T-cell (primary cell): ENCODE measurements at regions not wholly inside any gene's neighbourhood (a gene's known extent, or its start where the extent isn't known, plus 50 kb on each side); places are given as distances from the start of the nearest gene placed in this dataset.

ENCODE experiments used
- ATAC-seq, 4 experiments: fragments of 200-7000 bp in 3 of 4; fragments of 150-1000 bp in 1 of 4; cut with Tn5 transposase; replicated peaks in 1 of 4; 1 replicate in 3 of 4; 2 replicates in 1 of 4; pipeline ENCODE4 v1.10.0; 2021; ENCODE audit warnings: moderate library complexity in 3 of 4, mild to moderate bottlenecking in 2 of 4, moderate number of reproducible peaks in 1 of 4
- CTCF ChIA-PET, 2 donors: fragments of 300-600 bp; sonication (Branson Sonifier 250); formaldehyde crosslinking; loops; one replicate each; lab custom pipeline; 2022; ENCODE audit warnings: antibody characterized with exemption in 2 of 2; lab: Charles Lee
- POLR2A ChIA-PET, 2 donors: fragments of 300-600 bp; sonication (Branson Sonifier 250); formaldehyde crosslinking; loops; one replicate each; lab custom pipeline; 2022; ENCODE audit warnings: antibody characterized with exemption in 2 of 2; lab: Charles Lee
- DNase-seq, 35 experiments: peaks; one replicate each; pipeline versions ENCODE4 v3.0.0 to v3.0.0-alpha.2; 2013 to 2023
- H3K27ac ChIP-seq: one replicate; pipeline ENCODE4 v1.5.1; 2013; ENCODE audit warnings: low read length
- H3K27me3 ChIP-seq, 2 experiments: replicated peaks in 1 of 2; 1 replicate in 1 of 2; 2 replicates in 1 of 2; pipeline versions ENCODE4 v1.6.1 to v1.7.0; 2013; ENCODE audit warnings: low read length in 1 of 2, mixed read lengths in 1 of 2; ENCODE audit not compliant: control insufficient read depth in 2 of 2, insufficient read depth in 2 of 2; ENCODE audit errors: extremely low read depth in 1 of 2
- H3K36me3 ChIP-seq, 2 donors: 1 replicate in 1 of 2; 2 replicates in 1 of 2; pipeline versions ENCODE4 v1.6.1 to v1.7.0; 2013; ENCODE audit warnings: low read length in 1 of 2; ENCODE audit not compliant: control insufficient read depth in 2 of 2, insufficient read depth in 1 of 2; ENCODE audit errors: extremely low read depth in 1 of 2
- H3K4me1 ChIP-seq, 2 experiments: 1 replicate in 1 of 2; 2 replicates in 1 of 2; pipeline versions ENCODE4 v1.6.1 to v1.7.0; 2013; ENCODE audit warnings: low read length in 2 of 2, mixed read lengths in 1 of 2; ENCODE audit not compliant: insufficient read depth in 2 of 2, control insufficient read depth in 1 of 2; ENCODE audit errors: extremely low read depth in 1 of 2
- H3K4me3 ChIP-seq, 2 donors: 1 replicate in 1 of 2; 2 replicates in 1 of 2; pipeline versions ENCODE4 v1.5.1 to v1.7.0; 2013; ENCODE audit warnings: mild to moderate bottlenecking in 2 of 2, low read length in 1 of 2, moderate library complexity in 1 of 2; ENCODE audit not compliant: control insufficient read depth in 1 of 2; ENCODE audit errors: extremely low read depth in 1 of 2
- H3K9me3 ChIP-seq: 2 replicates; pipeline ENCODE4 v1.7.0; 2013
- H3K27ac Mint-ChIP-seq, 2 donors: one replicate each; pipeline ENCODE4 v1.8.0; 2020 to 2021; ENCODE audit warnings: mild to moderate bottlenecking in 2 of 2, mixed read lengths in 2 of 2
- H3K27me3 Mint-ChIP-seq, 2 donors: one replicate each; pipeline ENCODE4 v1.8.0; 2021 to 2022; ENCODE audit warnings: mixed read lengths in 2 of 2
- H3K36me3 Mint-ChIP-seq: one replicate; pipeline ENCODE4 v1.8.0; 2021; ENCODE audit warnings: mixed read lengths
- H3K4me1 Mint-ChIP-seq, 3 donors: one replicate each; pipeline ENCODE4 v1.8.0; 2020 to 2022; ENCODE audit warnings: mixed read lengths in 3 of 3, mild to moderate bottlenecking in 1 of 3
- H3K4me3 Mint-ChIP-seq, 3 donors: one replicate each; pipeline ENCODE4 v1.8.0; 2020 to 2022; ENCODE audit warnings: mild to moderate bottlenecking in 3 of 3, mixed read lengths in 3 of 3, moderate library complexity in 3 of 3
- H3K9me3 Mint-ChIP-seq, 3 donors: one replicate each; pipeline ENCODE4 v1.8.0; 2020 to 2022; ENCODE audit warnings: mixed read lengths in 3 of 3
- WGBS: methylation state at CpG from one replicate; pipeline ENCODE4 v1.1.5; 2013; ENCODE audit warnings: missing lambda C conversion rate; ENCODE audit not compliant: insufficient coverage; 5-methylcytosine and 5-hydroxymethylcytosine counted together

GRCh38 chr3:30107531-30107930 lies 498.9 kb upstream of the TGFBR2 start:
- DNase-seq: no peak
- H3K4me1 Mint-ChIP-seq: no peaks in the 10 kb centered on the region
- H3K27ac Mint-ChIP-seq: no peak overlapping the region
- no peaks in the 10 kb centered on the region for H3K36me3 Mint-ChIP-seq
- no peaks in the 10 kb centered on the region for H3K9me3 ChIP-seq
- no peaks in the 10 kb centered on the region for H3K4me1 ChIP-seq
- no peak overlapping the region for H3K27ac ChIP-seq
- no peak overlapping the region for H3K4me3 Mint-ChIP-seq
- ChIA-PET POLR2A (no interaction called here), CTCF (interaction anchor here in 1 of 2 donors (0.7 kb wide), 1 partner anchor 85 kb away, joined by 3 read pairs; no protein-coding TSS in a partner anchor)
- WGBS: no CpG with 5 or more reads among the region's 4 CpGs
- no peak for ATAC-seq
- H3K36me3 ChIP-seq: no peaks in the 10 kb centered on the region
- H3K4me3 ChIP-seq: no peak overlapping the region
- peaks cover 0 to 11% of the 10 kb centered on the region in 2 donors for H3K27me3 Mint-ChIP-seq
- H3K9me3 Mint-ChIP-seq: peaks cover 0 to 13% (median 12%) of the 10 kb centered on the region in 3 donors
- peaks cover 0 to 6% of the 10 kb centered on the region in 2 experiments for H3K27me3 ChIP-seq

DNA sequence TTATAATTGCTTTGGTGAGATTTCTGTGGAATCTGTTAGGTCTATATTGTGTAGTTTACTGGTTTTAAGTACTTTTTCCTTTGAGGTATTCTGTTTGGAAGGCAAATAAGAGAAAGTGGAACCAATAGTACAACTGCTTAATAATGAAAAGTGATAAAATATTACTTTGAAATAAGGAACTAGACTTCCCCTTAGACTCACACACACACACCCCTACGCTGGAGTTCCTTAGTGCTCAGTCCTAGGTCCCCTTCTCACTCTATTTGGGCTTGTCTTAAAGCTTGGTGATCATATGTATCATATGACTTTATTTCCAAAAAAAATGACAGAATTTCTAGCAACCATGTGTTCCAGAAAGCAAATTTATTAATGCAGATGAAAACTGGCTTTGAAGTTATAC lies 494.0 kb upstream of the TGFBR2 start:
- Mint-ChIP-seq H3K27ac (no peak overlapping the region), H3K9me3 (no peaks in the 10 kb centered on the region), H3K4me1 (peaks cover 6% of the 10 kb centered on the region in 3 donors), H3K27me3 (peaks cover 0 to 5% of the 10 kb centered on the region in 2 donors), H3K36me3 (no peaks in the 10 kb centered on the region), H3K4me3 (no peak overlapping the region)
- WGBS: no CpG with 5 or more reads among the region's 1 CpG
- ChIA-PET POLR2A (interaction anchor here in 1 of 2 donors (0.7 kb wide), 1 partner anchor 345 kb away, joined by 4 read pairs; no protein-coding TSS in a partner anchor), CTCF (interaction anchor here in 1 of 2 donors (2.3 kb wide), 1 partner anchor 582 kb away, joined by 10 read pairs; no protein-coding TSS in a partner anchor)
- H3K36me3 ChIP-seq: no peaks in the 10 kb centered on the region
- DNase-seq (no peak), ATAC-seq (no peak)
- H3K9me3 ChIP-seq: no peaks in the 10 kb centered on the region
- H3K4me3 ChIP-seq: no peak overlapping the region
- H3K27ac ChIP-seq: no peak overlapping the region
- peaks cover 0 to 6% of the 10 kb centered on the region in 2 experiments for H3K27me3 ChIP-seq
- no peaks in the 10 kb centered on the region for H3K4me1 ChIP-seq

- Mint-ChIP-seq H3K4me1 (peaks cover 6% of the 10 kb centered on the region in 3 donors), H3K4me3 (no peak overlapping the region), H3K36me3 (no peaks in the 10 kb centered on the region), H3K9me3 (no peaks in the 10 kb centered on the region), H3K27ac (peak overlapping the region in 1 of 2 donors; percentile 4), H3K27me3 (peaks cover 0 to 5% of the 10 kb centered on the region in 2 donors)
- Histone ChIP-seq H3K27ac (no peak overlapping the region), H3K4me3 (no peak overlapping the region), H3K4me1 (no peaks in the 10 kb centered on the region), H3K27me3 (peaks cover 0 to 6% of the 10 kb centered on the region in 2 experiments), H3K9me3 (no peaks in the 10 kb centered on the region), H3K36me3 (no peaks in the 10 kb centered on the region)
- no CpG with 5 or more reads among the region's 1 CpG for WGBS
- CTCF ChIA-PET: interaction anchor here (0.9 to 2.3 kb wide), 5 partner anchors 86 to 639 kb away, joined by 3 to 15 read pairs (median 8); no protein-coding TSS in a partner anchor
- DNase-seq (peak in 2 of 35 experiments; percentile 5 to 60), ATAC-seq (peak in 1 of 4 experiments; percentile 45)
- POLR2A ChIA-PET: no interaction called here
Observed at GRCh38 chr3:30112902-30113484, 493.4 kb upstream of the TGFBR2 start.

GRCh38 chr3:30113906-30114305 lies 492.5 kb upstream of the TGFBR2 start:
- Mint-ChIP-seq H3K4me1 (peaks cover 6% of the 10 kb centered on the region in 3 donors), H3K4me3 (no peak overlapping the region), H3K9me3 (no peaks in the 10 kb centered on the region), H3K27ac (no peak overlapping the region), H3K27me3 (peaks cover 0 to 4% of the 10 kb centered on the region in 2 donors), H3K36me3 (no peaks in the 10 kb centered on the region)
- Histone ChIP-seq H3K36me3 (no peaks in the 10 kb centered on the region), H3K9me3 (no peaks in the 10 kb centered on the region), H3K27me3 (peaks cover 0 to 4% of the 10 kb centered on the region in 2 experiments), H3K4me3 (no peak overlapping the region), H3K4me1 (no peaks in the 10 kb centered on the region), H3K27ac (no peak overlapping the region)
- ChIA-PET POLR2A (no interaction called here), CTCF (interaction anchor here (0.6 to 2.3 kb wide), 8 partner anchors 7 to 1017 kb away, joined by 3 to 15 read pairs (median 4); no protein-coding TSS in a partner anchor)
- no peak for DNase-seq
- no peak for ATAC-seq
- no CpG with 5 or more reads among the region's 3 CpGs for WGBS

DNA sequence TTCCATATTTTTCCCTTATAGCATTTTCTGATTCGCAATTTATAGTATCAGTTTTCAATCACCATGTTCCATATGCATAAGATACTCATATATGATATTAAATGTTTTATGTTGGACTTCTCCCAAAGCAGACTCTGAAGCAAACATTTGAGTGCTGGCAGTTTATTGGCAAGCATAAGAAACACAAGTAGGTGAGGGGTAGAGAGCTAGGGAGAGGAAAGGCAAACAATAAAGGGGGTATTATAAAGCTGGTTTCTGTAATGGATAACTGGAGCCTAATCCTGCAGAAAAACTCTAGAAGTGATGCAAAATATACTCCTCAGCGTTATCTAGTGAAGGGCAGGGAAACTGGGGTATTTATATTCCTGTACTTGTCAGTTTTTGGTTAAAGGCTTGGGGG lies 491.5 kb upstream of the TGFBR2 start:
- H3K36me3 Mint-ChIP-seq: no peaks in the 10 kb centered on the region
- ChIA-PET POLR2A (no interaction called here), CTCF (interaction anchor here (0.6 to 2.1 kb wide), 6 partner anchors 8 to 1879 kb away, joined by 3 to 15 read pairs (median 4); no protein-coding TSS in a partner anchor)
- WGBS: no CpG with 5 or more reads among the region's 2 CpGs
- DNase-seq: no peak
- no peaks in the 10 kb centered on the region for H3K36me3 ChIP-seq
- H3K27me3 Mint-ChIP-seq: peaks cover 0 to 3% of the 10 kb centered on the region in 2 donors
- peaks cover 6% of the 10 kb centered on the region in 3 donors for H3K4me1 Mint-ChIP-seq
- H3K4me1 ChIP-seq: no peaks in the 10 kb centered on the region
- H3K27ac ChIP-seq: no peak overlapping the region
- no peak for ATAC-seq
- no peaks in the 10 kb centered on the region for H3K9me3 Mint-ChIP-seq
- no peak overlapping the region for H3K4me3 Mint-ChIP-seq
- H3K27me3 ChIP-seq: no peaks in the 10 kb centered on the region
- no peak overlapping the region for H3K4me3 ChIP-seq
- no peak overlapping the region for H3K27ac Mint-ChIP-seq
- no peaks in the 10 kb centered on the region for H3K9me3 ChIP-seq

- H3K4me1 ChIP-seq: no peaks in the 10 kb centered on the region
- H3K27ac ChIP-seq: no peak overlapping the region
- Mint-ChIP-seq H3K27ac (no peak overlapping the region), H3K4me1 (no peaks in the 10 kb centered on the region), H3K4me3 (no peak overlapping the region), H3K27me3 (peaks cover 0 to 3% of the 10 kb centered on the region in 2 donors), H3K36me3 (no peaks in the 10 kb centered on the region), H3K9me3 (no peaks in the 10 kb centered on the region)
- CTCF ChIA-PET: no interaction called here
- no peaks in the 10 kb centered on the region for H3K36me3 ChIP-seq
- no CpG with 5 or more reads among the region's 1 CpG for WGBS
- H3K27me3 ChIP-seq: no peaks in the 10 kb centered on the region
- DNase-seq (no peak), ATAC-seq (no peak)
- no peak overlapping the region for H3K4me3 ChIP-seq
- POLR2A ChIA-PET: no interaction called here
- H3K9me3 ChIP-seq: no peaks in the 10 kb centered on the region
Observed at GRCh38 chr3:30122359-30122758, 484.0 kb upstream of the TGFBR2 start.
